Tibial artery (tissue), 4 donors: ENCODE measurements at regions not wholly inside any gene's neighbourhood (a gene's known extent, or its start where the extent isn't known, plus 50 kb on each side); places are given as distances from the start of the nearest gene placed in this dataset.

Source experiments
- DNase-seq, 2 donors: peaks; one replicate each; pipeline ENCODE4 v3.0.0-alpha.2; 2019
- H3K27ac ChIP-seq, 2 donors: fragments of 200-600 bp; sonication (generic) in 1 of 2; 1 replicate in 1 of 2; 2 replicates in 1 of 2; pipeline ENCODE4 v1.5.1; 2018 to 2019; ENCODE audit warnings: mild to moderate bottlenecking in 1 of 2
- H3K27me3 ChIP-seq, 2 donors: fragments of 200-600 bp; sonication (generic) in 1 of 2; one replicate each; pipeline versions ENCODE4 v1.5.1 to v1.6.0; 2016 to 2019
- H3K36me3 ChIP-seq, 3 donors: fragments of 200-600 bp; sonication (generic) in 2 of 3; one replicate each; pipeline ENCODE4 v1.5.1; 2016 to 2019; ENCODE audit warnings: mild to moderate bottlenecking in 2 of 3
- H3K4me1 ChIP-seq, 4 donors: fragments of 200-600 bp; sonication (generic) in 2 of 4; 1 replicate in 3 of 4; 2 replicates in 1 of 4; pipeline ENCODE4 v1.5.1; 2016 to 2019
- H3K4me3 ChIP-seq, 2 donors: fragments of 200-600 bp; sonication (generic) in 1 of 2; 1 replicate in 1 of 2; 2 replicates in 1 of 2; pipeline ENCODE4 v1.5.1; 2018 to 2019; ENCODE audit warnings: mild to moderate bottlenecking in 2 of 2
- H3K9me3 ChIP-seq, 3 donors: fragments of 200-600 bp; sonication (generic) in 1 of 3; one replicate each; pipeline ENCODE4 v1.5.1; 2016 to 2019
- intact Hi-C: fragments of 100-400 bp; cut with DNase I; formaldehyde crosslinking; loops from one replicate; pipeline ENCODE4 v1.15.0; 2023; ENCODE audit warnings: low total_unique reads
- TF ChIP-seq, protein P1 (sequence below), 2 experiments: fragments of 200-600 bp in 1 of 2; fragments of 450-650 bp in 1 of 2; IDR thresholded peaks; one replicate each; pipeline ENCODE4 v1.5.1; 2017 to 2019; ENCODE audit warnings: antibody characterized with exemption in 2 of 2, mild to moderate bottlenecking in 1 of 2, moderate library complexity in 1 of 2

DNA sequence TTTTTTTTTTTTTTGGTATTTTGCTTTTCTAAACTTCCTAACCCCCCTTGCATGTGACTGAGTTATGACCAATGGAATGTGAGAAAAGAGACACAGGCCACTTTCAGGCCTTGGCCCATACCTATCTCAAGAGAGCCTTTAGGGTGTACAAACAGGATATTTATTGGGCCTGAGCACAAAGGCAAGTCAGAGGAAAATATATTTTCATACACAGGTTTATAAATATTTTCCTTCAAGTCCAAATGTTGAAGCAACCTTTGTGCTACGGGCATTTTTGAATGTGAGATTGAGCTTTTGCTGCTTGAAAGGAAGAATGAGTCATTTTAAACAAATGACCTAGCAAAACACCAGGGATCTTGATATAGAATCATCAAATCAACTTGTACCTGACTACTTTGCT, 228.6 kb upstream of the E2F7 start:
- H3K9me3 ChIP-seq: no peaks in the 10 kb centered on the region
- no peak for DNase-seq
- no peak overlapping the region for H3K4me3 ChIP-seq
- TF ChIP-seq, protein P1, sequence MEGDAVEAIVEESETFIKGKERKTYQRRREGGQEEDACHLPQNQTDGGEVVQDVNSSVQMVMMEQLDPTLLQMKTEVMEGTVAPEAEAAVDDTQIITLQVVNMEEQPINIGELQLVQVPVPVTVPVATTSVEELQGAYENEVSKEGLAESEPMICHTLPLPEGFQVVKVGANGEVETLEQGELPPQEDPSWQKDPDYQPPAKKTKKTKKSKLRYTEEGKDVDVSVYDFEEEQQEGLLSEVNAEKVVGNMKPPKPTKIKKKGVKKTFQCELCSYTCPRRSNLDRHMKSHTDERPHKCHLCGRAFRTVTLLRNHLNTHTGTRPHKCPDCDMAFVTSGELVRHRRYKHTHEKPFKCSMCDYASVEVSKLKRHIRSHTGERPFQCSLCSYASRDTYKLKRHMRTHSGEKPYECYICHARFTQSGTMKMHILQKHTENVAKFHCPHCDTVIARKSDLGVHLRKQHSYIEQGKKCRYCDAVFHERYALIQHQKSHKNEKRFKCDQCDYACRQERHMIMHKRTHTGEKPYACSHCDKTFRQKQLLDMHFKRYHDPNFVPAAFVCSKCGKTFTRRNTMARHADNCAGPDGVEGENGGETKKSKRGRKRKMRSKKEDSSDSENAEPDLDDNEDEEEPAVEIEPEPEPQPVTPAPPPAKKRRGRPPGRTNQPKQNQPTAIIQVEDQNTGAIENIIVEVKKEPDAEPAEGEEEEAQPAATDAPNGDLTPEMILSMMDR (IDR thresholded peaks at IDR 0.05): no peak
- H3K27me3 ChIP-seq: no peaks in the 10 kb centered on the region
- H3K4me1 ChIP-seq: no peaks in the 10 kb centered on the region
- H3K27ac ChIP-seq: no peak overlapping the region
- no peaks in the 10 kb centered on the region for H3K36me3 ChIP-seq
- intact Hi-C loops: no loop called here

DNA sequence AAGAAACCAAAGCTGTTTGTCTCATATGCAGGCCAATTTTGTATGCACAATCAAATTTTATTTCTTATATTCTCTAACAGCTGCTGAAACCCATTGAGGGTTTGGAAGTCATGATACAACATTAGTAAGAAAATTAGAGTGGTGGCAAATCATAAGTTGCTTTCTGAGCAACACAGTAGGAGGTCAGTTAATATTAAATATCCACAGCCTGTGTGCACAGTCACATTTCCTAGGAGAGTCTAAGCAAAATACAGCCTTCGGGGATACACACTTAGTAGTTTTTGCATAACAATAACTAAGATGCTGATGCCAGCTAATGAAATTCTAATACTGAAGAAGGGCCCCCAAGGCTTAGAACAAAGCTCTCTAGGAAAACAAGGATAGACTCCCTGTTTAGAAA, 209.6 kb upstream of the E2F7 start:
- DNase-seq: no peak
- Histone ChIP-seq H3K27ac (no peak overlapping the region), H3K4me1 (no peaks in the 10 kb centered on the region), H3K36me3 (no peaks in the 10 kb centered on the region), H3K4me3 (no peak overlapping the region), H3K27me3 (no peaks in the 10 kb centered on the region), H3K9me3 (no peaks in the 10 kb centered on the region)
- intact Hi-C loops: no loop called here
- TF ChIP-seq, protein P1 (IDR thresholded peaks at IDR 0.05): no peak

DNA sequence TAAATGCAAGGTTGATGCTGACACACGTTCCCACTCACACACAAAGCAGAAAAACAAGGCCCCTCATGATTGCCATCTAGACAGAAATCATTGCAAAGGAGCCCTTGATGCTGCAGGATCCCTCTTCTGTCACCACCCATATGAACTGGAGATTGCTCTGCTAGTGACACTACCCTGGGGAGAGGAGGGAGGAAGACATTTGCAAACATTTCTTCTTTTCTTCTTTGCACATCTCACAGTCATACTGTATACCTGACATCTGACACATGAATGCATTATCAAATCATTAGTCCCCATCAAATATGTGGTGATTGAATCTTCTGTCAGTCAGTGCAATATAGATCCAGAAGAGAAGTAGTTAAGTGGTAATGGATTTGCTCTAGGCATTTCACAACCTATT, 208.5 kb upstream of the E2F7 start:
- Histone ChIP-seq H3K9me3 (no peaks in the 10 kb centered on the region), H3K27me3 (no peaks in the 10 kb centered on the region), H3K27ac (no peak overlapping the region), H3K4me3 (no peak overlapping the region), H3K36me3 (no peaks in the 10 kb centered on the region), H3K4me1 (no peaks in the 10 kb centered on the region)
- intact Hi-C loops: no loop called here
- no peak for DNase-seq
- TF ChIP-seq, protein P1 (IDR thresholded peaks at IDR 0.05): no peak

DNA sequence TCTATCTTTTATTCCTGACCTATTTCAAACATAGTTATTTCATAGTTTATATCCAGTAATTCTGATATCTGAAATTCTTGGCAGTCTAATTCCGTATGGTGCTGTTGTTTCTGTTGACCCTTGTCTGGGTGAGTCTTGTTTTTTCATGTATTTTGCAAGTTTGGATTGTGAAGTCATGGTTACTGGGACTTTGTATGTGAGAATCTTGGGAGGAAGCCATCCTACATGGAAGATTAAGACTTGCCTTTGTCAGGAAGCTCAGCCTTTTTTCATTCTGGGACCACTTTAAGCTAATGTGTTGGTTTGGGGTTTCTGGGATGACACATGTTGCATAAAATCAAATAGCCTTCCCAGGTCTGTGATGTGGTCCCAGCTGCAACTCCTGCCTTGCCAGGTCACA, 191.6 kb upstream of the E2F7 start:
- TF ChIP-seq, protein P1 (IDR thresholded peaks at IDR 0.05): no peak

DNA sequence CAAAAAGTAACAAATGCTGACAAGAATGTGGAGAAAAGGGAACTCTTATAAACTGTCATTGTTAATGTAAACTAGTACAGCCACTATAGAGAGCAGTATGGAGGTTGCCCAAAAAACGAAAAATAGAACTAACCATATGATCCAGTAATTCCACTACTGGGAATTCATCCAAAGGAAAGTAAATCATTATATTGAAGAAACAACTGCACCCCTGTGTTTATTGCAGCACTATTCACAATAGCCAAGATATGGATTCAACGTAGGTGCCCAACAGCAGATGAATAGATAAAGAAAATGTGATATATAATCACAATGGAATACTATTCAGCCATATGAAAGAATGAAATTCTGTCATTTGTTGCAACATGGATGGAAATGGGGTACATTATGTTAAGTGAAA, 188.0 kb upstream of the E2F7 start:
- H3K27me3 ChIP-seq: no peaks in the 10 kb centered on the region
- no peaks in the 10 kb centered on the region for H3K9me3 ChIP-seq
- H3K4me3 ChIP-seq: no peak overlapping the region
- no peaks in the 10 kb centered on the region for H3K4me1 ChIP-seq
- DNase-seq: no peak
- TF ChIP-seq, protein P1 (IDR thresholded peaks at IDR 0.05): no peak
- no peak overlapping the region for H3K27ac ChIP-seq
- no peaks in the 10 kb centered on the region for H3K36me3 ChIP-seq
- intact Hi-C loops: no loop called here

More for the DNA sequence above, 191.6 kb upstream of the E2F7 start:
- no peak for DNase-seq
- intact Hi-C loops: no loop called here
- Histone ChIP-seq H3K4me3 (no peak overlapping the region), H3K4me1 (no peaks in the 10 kb centered on the region), H3K27me3 (no peaks in the 10 kb centered on the region), H3K9me3 (no peaks in the 10 kb centered on the region), H3K36me3 (no peaks in the 10 kb centered on the region), H3K27ac (no peak overlapping the region)

DNA sequence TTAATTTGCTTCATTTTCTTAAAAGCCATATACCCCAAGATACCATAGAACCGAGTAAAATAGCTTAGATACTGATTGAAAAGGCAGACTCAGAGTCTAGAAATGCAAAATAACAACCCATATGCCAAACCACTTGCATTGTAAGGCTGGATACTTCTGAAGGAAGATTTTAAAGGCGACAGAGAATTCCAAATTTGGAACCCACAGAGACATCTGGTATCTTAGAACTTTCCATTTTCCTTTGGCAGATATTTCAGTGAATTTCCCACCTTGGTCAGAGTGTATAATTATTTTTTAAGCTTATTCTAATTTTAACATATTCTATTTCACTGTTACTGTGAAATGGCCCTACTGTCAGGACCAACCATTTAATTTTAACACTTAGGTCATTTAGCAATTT, 186.4 kb upstream of the E2F7 start:
- intact Hi-C loops: no loop called here
- TF ChIP-seq, protein P1 (IDR thresholded peaks at IDR 0.05): no peak
- no peak for DNase-seq

More for the DNA sequence above, 186.4 kb upstream of the E2F7 start:
- Histone ChIP-seq H3K9me3 (no peaks in the 10 kb centered on the region), H3K27me3 (no peaks in the 10 kb centered on the region), H3K4me3 (no peak overlapping the region), H3K36me3 (no peaks in the 10 kb centered on the region), H3K4me1 (no peaks in the 10 kb centered on the region), H3K27ac (no peak overlapping the region)
